ENCODE measurements at regions not wholly inside any gene's neighbourhood (a gene's known extent, or its start where the extent isn't known, plus 50 kb on each side); places are given as distances from the start of the nearest gene placed in this dataset.
A peak's percentile ranks its signal among the peaks of the same experiment; 100 is the strongest.

GRCh38 chr6:21392177-21392576 is 201.4 kb upstream of the SOX4 start:
- Histone ChIP-seq H3K4me1 (ENCODE audit: control insufficient read depth, extremely low read depth, insufficient read depth, low read length) (no peaks in the 10 kb centered on the region), H3K79me2 (ENCODE audit: control insufficient read depth, insufficient read depth, low read length) (no peaks in the 10 kb centered on the region), H2AFZ (ENCODE audit: low read length) (no peak overlapping the region), H3K36me3 (ENCODE audit: control insufficient read depth, insufficient read depth, low read length) (no peaks in the 10 kb centered on the region), H3K4me3 (replicated peaks in 1 of 4; ENCODE audit: control extremely low read depth in 1 of 4, insufficient read depth in 1 of 4, low read depth in 3 of 4, low read length in 4 of 4) (no peak overlapping the region), H4K20me1 (ENCODE audit: control insufficient read depth, extremely low read depth, insufficient read depth, low read length) (no peaks in the 10 kb centered on the region), H3K27me3 (ENCODE audit: control insufficient read depth, insufficient read depth, low read length) (no peaks in the 10 kb centered on the region), H3K4me2 (ENCODE audit: extremely low read depth, insufficient read depth, low read length) (no peak overlapping the region), H3K27ac (ENCODE audit: insufficient read depth, low read length) (no peak overlapping the region), H3K9ac (ENCODE audit: insufficient read depth, low read length) (no peak overlapping the region), H3K9me3 (ENCODE audit: control insufficient read depth, insufficient read depth, low read depth, low read length) (no peaks in the 10 kb centered on the region)
- TF ChIP-seq EZH2 (IDR thresholded peaks at IDR 0.05; ENCODE audit: low read length, missing control alignments) (no peak), CTCF (conservative IDR thresholded peaks at IDR 0.05 in 1 of 2, IDR thresholded peaks at IDR 0.05 in 1 of 2; ENCODE audit: low read depth in 1 of 2, low read length in 2 of 2) (no peak)
- DNase-seq (ENCODE audit: low read depth in 2 of 2) = no peak

GRCh38 chr6:21393441-21394165 is 199.9 kb upstream of the SOX4 start:
- peak in 1 of 2 donors; percentile 38 for DNase-seq (ENCODE audit: low read depth in 2 of 2)
- H2AFZ ChIP-seq (ENCODE audit: low read length) = no peak overlapping the region
- TF ChIP-seq CTCF (conservative IDR thresholded peaks at IDR 0.05 in 1 of 2, IDR thresholded peaks at IDR 0.05 in 1 of 2; ENCODE audit: low read depth in 1 of 2, low read length in 2 of 2) = no peak
- no peak for TF ChIP-seq EZH2 (IDR thresholded peaks at IDR 0.05; ENCODE audit: low read length, missing control alignments)
- no peak overlapping the region for H3K4me3 ChIP-seq (replicated peaks in 1 of 4; ENCODE audit: control extremely low read depth in 1 of 4, insufficient read depth in 1 of 4, low read depth in 3 of 4, low read length in 4 of 4)
- H3K79me2 ChIP-seq (ENCODE audit: control insufficient read depth, insufficient read depth, low read length) = no peaks in the 10 kb centered on the region
- no peaks in the 10 kb centered on the region for H3K4me1 ChIP-seq (ENCODE audit: control insufficient read depth, extremely low read depth, insufficient read depth, low read length)
- H3K36me3 ChIP-seq (ENCODE audit: control insufficient read depth, insufficient read depth, low read length) = no peaks in the 10 kb centered on the region
- H3K9ac ChIP-seq (ENCODE audit: insufficient read depth, low read length) = no peak overlapping the region
- H4K20me1 ChIP-seq (ENCODE audit: control insufficient read depth, extremely low read depth, insufficient read depth, low read length) = no peaks in the 10 kb centered on the region
- no peaks in the 10 kb centered on the region for H3K27me3 ChIP-seq (ENCODE audit: control insufficient read depth, insufficient read depth, low read length)
- H3K27ac ChIP-seq (ENCODE audit: insufficient read depth, low read length) = no peak overlapping the region
- no peaks in the 10 kb centered on the region for H3K9me3 ChIP-seq (ENCODE audit: control insufficient read depth, insufficient read depth, low read depth, low read length)
- no peak overlapping the region for H3K4me2 ChIP-seq (ENCODE audit: extremely low read depth, insufficient read depth, low read length)

- no peak overlapping the region for H3K27ac ChIP-seq (ENCODE audit: insufficient read depth, low read length)
- H3K36me3 ChIP-seq (ENCODE audit: control insufficient read depth, insufficient read depth, low read length) = no peaks in the 10 kb centered on the region
- H3K9me3 ChIP-seq (ENCODE audit: control insufficient read depth, insufficient read depth, low read depth, low read length) = no peaks in the 10 kb centered on the region
- DNase-seq (ENCODE audit: low read depth in 2 of 2) = peak in 1 of 2 donors; percentile 66
- no peaks in the 10 kb centered on the region for H3K27me3 ChIP-seq (ENCODE audit: control insufficient read depth, insufficient read depth, low read length)
- TF ChIP-seq EZH2 (IDR thresholded peaks at IDR 0.05; ENCODE audit: low read length, missing control alignments) = no peak
- TF ChIP-seq CTCF (conservative IDR thresholded peaks at IDR 0.05 in 1 of 2, IDR thresholded peaks at IDR 0.05 in 1 of 2; ENCODE audit: low read depth in 1 of 2, low read length in 2 of 2) = no peak
- H2AFZ ChIP-seq (ENCODE audit: low read length) = no peak overlapping the region
- no peaks in the 10 kb centered on the region for H3K4me1 ChIP-seq (ENCODE audit: control insufficient read depth, extremely low read depth, insufficient read depth, low read length)
- H3K4me3 ChIP-seq (replicated peaks in 1 of 4; ENCODE audit: control extremely low read depth in 1 of 4, insufficient read depth in 1 of 4, low read depth in 3 of 4, low read length in 4 of 4) = no peak overlapping the region
- no peaks in the 10 kb centered on the region for H3K79me2 ChIP-seq (ENCODE audit: control insufficient read depth, insufficient read depth, low read length)
- H3K9ac ChIP-seq (ENCODE audit: insufficient read depth, low read length) = no peak overlapping the region
- H3K4me2 ChIP-seq (ENCODE audit: extremely low read depth, insufficient read depth, low read length) = no peak overlapping the region
- H4K20me1 ChIP-seq (ENCODE audit: control insufficient read depth, extremely low read depth, insufficient read depth, low read length) = no peaks in the 10 kb centered on the region
Measured at GRCh38 chr6:21395121-21395520, 198.4 kb upstream of the SOX4 start.

Data from fibroblast of lung (primary cell).